ENCODE measurements at regions not wholly inside any gene's neighbourhood (a gene's known extent, or its start where the extent isn't known, plus 50 kb on each side); places are given as distances from the start of the nearest gene placed in this dataset.

- H3K4me3 Mint-ChIP-seq, result no peak overlapping the region
- H3K36me3 Mint-ChIP-seq (ENCODE audit: low read depth), result peaks cover 5% of the 10 kb centered on the region
- H3K9me3 Mint-ChIP-seq, result peaks cover 20% of the 10 kb centered on the region
- no peak overlapping the region for H3K27ac Mint-ChIP-seq
- H3K27me3 Mint-ChIP-seq, result no peaks in the 10 kb centered on the region
- no peaks in the 10 kb centered on the region for H3K4me1 Mint-ChIP-seq (ENCODE audit: low read depth)
Observed at GRCh38 chr2:10520154-10520553, 72.0 kb upstream of the ODC1 start.

- peaks cover 5% of the 10 kb centered on the region for H3K36me3 Mint-ChIP-seq (ENCODE audit: low read depth)
- H3K4me1 Mint-ChIP-seq (ENCODE audit: low read depth), result no peaks in the 10 kb centered on the region
- peaks cover 27% of the 10 kb centered on the region for H3K9me3 Mint-ChIP-seq
- no peak overlapping the region for H3K4me3 Mint-ChIP-seq
- H3K27me3 Mint-ChIP-seq, result no peaks in the 10 kb centered on the region
- H3K27ac Mint-ChIP-seq, result no peak overlapping the region
Observed at GRCh38 chr2:10519394-10519740, 71.2 kb upstream of the ODC1 start.

- no peaks in the 10 kb centered on the region for H3K4me1 Mint-ChIP-seq (ENCODE audit: low read depth)
- no peaks in the 10 kb centered on the region for H3K27me3 Mint-ChIP-seq
- no peak overlapping the region for H3K4me3 Mint-ChIP-seq
- peaks cover 30% of the 10 kb centered on the region for H3K9me3 Mint-ChIP-seq
- H3K36me3 Mint-ChIP-seq (ENCODE audit: low read depth), result peaks cover 5% of the 10 kb centered on the region
- no peak overlapping the region for H3K27ac Mint-ChIP-seq
Observed at GRCh38 chr2:10518470-10519393, 70.6 kb upstream of the ODC1 start.

GRCh38 chr2:10517351-10518043 is 69.4 kb upstream of the ODC1 start:
- H3K36me3 Mint-ChIP-seq (ENCODE audit: low read depth), result peaks cover 5% of the 10 kb centered on the region
- no peak overlapping the region for H3K4me3 Mint-ChIP-seq
- no peaks in the 10 kb centered on the region for H3K27me3 Mint-ChIP-seq
- H3K27ac Mint-ChIP-seq, result no peak overlapping the region
- peaks cover 30% of the 10 kb centered on the region for H3K9me3 Mint-ChIP-seq
- H3K4me1 Mint-ChIP-seq (ENCODE audit: low read depth), result no peaks in the 10 kb centered on the region

- H3K36me3 Mint-ChIP-seq (ENCODE audit: low read depth), result peaks cover 5% of the 10 kb centered on the region
- H3K9me3 Mint-ChIP-seq, result peaks cover 30% of the 10 kb centered on the region
- H3K27ac Mint-ChIP-seq, result no peak overlapping the region
- H3K4me3 Mint-ChIP-seq, result no peak overlapping the region
- no peaks in the 10 kb centered on the region for H3K27me3 Mint-ChIP-seq
- H3K4me1 Mint-ChIP-seq (ENCODE audit: low read depth), result no peaks in the 10 kb centered on the region
Observed at GRCh38 chr2:10515887-10516286, 67.8 kb upstream of the ODC1 start.

GRCh38 chr2:10514743-10515142 is 66.6 kb upstream of the ODC1 start:
- Mint-ChIP-seq H3K27ac (no peak overlapping the region), H3K9me3 (peaks cover 30% of the 10 kb centered on the region)

GRCh38 chr2:10514273-10514672 is 66.1 kb upstream of the ODC1 start:
- Mint-ChIP-seq H3K27ac (no peak overlapping the region), H3K27me3 (peaks cover 1% of the 10 kb centered on the region), H3K4me1 (ENCODE audit: low read depth) (no peaks in the 10 kb centered on the region), H3K36me3 (ENCODE audit: low read depth) (peaks cover 5% of the 10 kb centered on the region), H3K9me3 (peaks cover 30% of the 10 kb centered on the region), H3K4me3 (no peak overlapping the region)

More at GRCh38 chr2:10514743-10515142, 66.6 kb upstream of the ODC1 start:
- Mint-ChIP-seq H3K36me3 (ENCODE audit: low read depth) (peaks cover 5% of the 10 kb centered on the region), H3K27me3 (no peaks in the 10 kb centered on the region), H3K4me3 (no peak overlapping the region), H3K4me1 (ENCODE audit: low read depth) (no peaks in the 10 kb centered on the region)

GRCh38 chr2:10513201-10513600 is 65.1 kb upstream of the ODC1 start:
- no peak overlapping the region for H3K4me3 Mint-ChIP-seq
- H3K36me3 Mint-ChIP-seq (ENCODE audit: low read depth), result peaks cover 5% of the 10 kb centered on the region
- no peaks in the 10 kb centered on the region for H3K4me1 Mint-ChIP-seq (ENCODE audit: low read depth)
- H3K27me3 Mint-ChIP-seq, result peaks cover 3% of the 10 kb centered on the region
- H3K9me3 Mint-ChIP-seq, result peaks cover 30% of the 10 kb centered on the region
- no peak overlapping the region for H3K27ac Mint-ChIP-seq

- Mint-ChIP-seq H3K4me1 (ENCODE audit: low read depth) (no peaks in the 10 kb centered on the region), H3K9me3 (no peaks in the 10 kb centered on the region)
Observed at GRCh38 chr2:10508038-10508437, 59.9 kb upstream of the ODC1 start.

GRCh38 chr2:10507106-10507505 is 59.0 kb upstream of the ODC1 start:
- Mint-ChIP-seq H3K27ac (no peak overlapping the region), H3K4me1 (ENCODE audit: low read depth) (no peaks in the 10 kb centered on the region), H3K9me3 (no peaks in the 10 kb centered on the region), H3K27me3 (peaks cover 3% of the 10 kb centered on the region), H3K4me3 (no peak overlapping the region), H3K36me3 (ENCODE audit: low read depth) (no peaks in the 10 kb centered on the region)

More at GRCh38 chr2:10508038-10508437, 59.9 kb upstream of the ODC1 start:
- peaks cover 3% of the 10 kb centered on the region for H3K27me3 Mint-ChIP-seq
- H3K36me3 Mint-ChIP-seq (ENCODE audit: low read depth), result no peaks in the 10 kb centered on the region
- H3K4me3 Mint-ChIP-seq, result no peak overlapping the region
- no peak overlapping the region for H3K27ac Mint-ChIP-seq

GRCh38 chr2:10504994-10505820 is 57.1 kb upstream of the ODC1 start:
- H3K9me3 Mint-ChIP-seq, result no peaks in the 10 kb centered on the region
- H3K27me3 Mint-ChIP-seq, result peaks cover 3% of the 10 kb centered on the region
- H3K27ac Mint-ChIP-seq, result no peak overlapping the region
- H3K36me3 Mint-ChIP-seq (ENCODE audit: low read depth), result no peaks in the 10 kb centered on the region
- no peaks in the 10 kb centered on the region for H3K4me1 Mint-ChIP-seq (ENCODE audit: low read depth)
- H3K4me3 Mint-ChIP-seq, result no peak overlapping the region

GRCh38 chr2:10504370-10504993 is 56.4 kb upstream of the ODC1 start:
- H3K27ac Mint-ChIP-seq, result no peak overlapping the region
- H3K4me1 Mint-ChIP-seq (ENCODE audit: low read depth), result no peaks in the 10 kb centered on the region
- H3K9me3 Mint-ChIP-seq, result no peaks in the 10 kb centered on the region
- H3K4me3 Mint-ChIP-seq, result no peak overlapping the region
- H3K27me3 Mint-ChIP-seq, result peaks cover 3% of the 10 kb centered on the region
- H3K36me3 Mint-ChIP-seq (ENCODE audit: low read depth), result no peaks in the 10 kb centered on the region

- Mint-ChIP-seq H3K4me3 (no peak overlapping the region), H3K9me3 (no peaks in the 10 kb centered on the region), H3K27me3 (no peaks in the 10 kb centered on the region), H3K36me3 (ENCODE audit: low read depth) (no peaks in the 10 kb centered on the region), H3K27ac (peak overlapping the region; percentile 10), H3K4me1 (ENCODE audit: low read depth) (peaks cover 6% of the 10 kb centered on the region)
Observed at GRCh38 chr2:10502803-10503107, 54.6 kb upstream of the ODC1 start.

- H3K27me3 Mint-ChIP-seq, result peaks cover under 1% of the 10 kb centered on the region
- no peak overlapping the region for H3K4me3 Mint-ChIP-seq
- H3K9me3 Mint-ChIP-seq, result no peaks in the 10 kb centered on the region
- H3K27ac Mint-ChIP-seq, result peak overlapping the region; percentile 10
- H3K36me3 Mint-ChIP-seq (ENCODE audit: low read depth), result no peaks in the 10 kb centered on the region
- peaks cover 6% of the 10 kb centered on the region for H3K4me1 Mint-ChIP-seq (ENCODE audit: low read depth)
Observed at GRCh38 chr2:10501980-10502802, 54.1 kb upstream of the ODC1 start.

All from stimulated activated naive CD8-positive, alpha-beta T cell treated with anti-CD3 and anti-CD28 coated beads, Interleukin-15, Interleukin-2, amounts not matched to agents 100 ng/mL and 50 ng/mL, for 24 hours (primary cell).